HepG2 (cell line): ENCODE measurements at regions not wholly inside any gene's neighbourhood (a gene's known extent, or its start where the extent isn't known, plus 50 kb on each side); places are given as distances from the start of the nearest gene placed in this dataset.

ENCODE experiments used
- ATAC-seq: fragments of 200-7000 bp; cut with Tn5 transposase; 3 replicates; pipeline ENCODE4 v1.9.1; 2020; ENCODE audit warnings: mild to moderate bottlenecking, moderate library complexity
- BruUV-seq: library from RNA; stranded (reverse); fragments of 400-500 nt; replicated peaks from 2 replicates; lab custom pipeline; 2021; lab: Mats Ljungman, UMichigan
- CTCF ChIA-PET: fragments of 300-600 bp; formaldehyde crosslinking; extraction: SDS; loops from one replicate; lab custom pipeline; 2021; ENCODE audit warnings: low total read pairs, inconsistent platforms, low intra/inter-chr PET ratio; lab: Yijun Ruan, JAX
- POLR2A ChIA-PET: fragments of 350-600 bp; sonication (Branson Sonifier 250); formaldehyde crosslinking; loops from one replicate; lab custom pipeline; 2020; ENCODE audit warnings: antibody characterized with exemption, inconsistent platforms; lab: Yijun Ruan, JAX
- DNase-seq: peaks from one replicate; pipeline ENCODE4 v3.0.0-alpha.2; 2015; ENCODE audit warnings: low spot score
- FAIRE-seq: peaks from 3 replicates; lab custom pipeline; 2011; peaks lifted over from hg19 to GRCh38; lab: Jason Lieb, UNC
- H2AFZ ChIP-seq: one replicate; pipeline ENCODE4 v1.6.1; 2011; ENCODE audit warnings: low read length, inconsistent platforms
- H3K27ac ChIP-seq: fragments of 300-600 bp; 3 replicates; pipeline ENCODE4 v1.8.0; 2011; ENCODE audit warnings: mixed run types, mild to moderate bottlenecking, mixed read lengths, low read length, inconsistent platforms; ENCODE audit not compliant: insufficient read depth; ENCODE audit errors: extremely low read length
- H3K27me3 ChIP-seq, 2 experiments: fragments of 200-600 bp in 1 of 2; 2 replicates in 1 of 2; 3 replicates in 1 of 2; pipeline versions ENCODE4 v1.6.0 to v1.8.0; 2011; ENCODE audit warnings: low read length in 2 of 2, mild to moderate bottlenecking in 2 of 2, moderate library complexity in 2 of 2, inconsistent platforms in 1 of 2; ENCODE audit not compliant: insufficient read depth in 2 of 2, control insufficient read depth in 1 of 2
- H3K36me3 ChIP-seq, 2 experiments: fragments of 200-600 bp in 1 of 2; replicated peaks in 1 of 2; 2 replicates in 1 of 2; 3 replicates in 1 of 2; pipeline versions ENCODE4 v1.5.1 to v1.8.0; 2011; ENCODE audit warnings: low read length in 2 of 2, inconsistent platforms in 1 of 2; ENCODE audit not compliant: insufficient read depth in 2 of 2, control insufficient read depth in 1 of 2
- H3K4me1 ChIP-seq: 2 replicates; pipeline ENCODE4 v1.5.1; 2012; ENCODE audit warnings: low read length, inconsistent platforms; ENCODE audit not compliant: insufficient read depth
- H3K4me2 ChIP-seq: 2 replicates; pipeline ENCODE4 v1.6.0; 2011; ENCODE audit warnings: low read depth, low read length, inconsistent platforms
- H3K4me3 ChIP-seq, 3 experiments: fragments of 200-600 bp in 1 of 3; sonication (generic), shearing (Covaris generic) in 1 of 3; replicated peaks in 1 of 3; 2 replicates each; pipeline ENCODE4 v1.5.1; 2011 to 2016; ENCODE audit warnings: low read length in 3 of 3, inconsistent platforms in 2 of 3, low read depth in 2 of 3, mild to moderate bottlenecking in 2 of 3, control low read depth in 1 of 3, mixed read lengths in 1 of 3; ENCODE audit not compliant: insufficient read depth in 1 of 3
- H3K79me2 ChIP-seq: one replicate; pipeline ENCODE4 v1.6.1; 2011; ENCODE audit warnings: low read length, inconsistent platforms; ENCODE audit not compliant: insufficient read depth
- H3K9ac ChIP-seq: 2 replicates; pipeline ENCODE4 v1.6.0; 2011; ENCODE audit warnings: mild to moderate bottlenecking, low read depth, low read length, inconsistent platforms; ENCODE audit not compliant: insufficient read depth
- H3K9me3 ChIP-seq: 2 replicates; pipeline ENCODE4 v1.5.1; 2012; ENCODE audit warnings: mild to moderate bottlenecking, low read length
- H4K20me1 ChIP-seq: 2 replicates; pipeline ENCODE4 v1.6.0; 2011; ENCODE audit warnings: inconsistent platforms, mild to moderate bottlenecking, low read length, moderate library complexity; ENCODE audit not compliant: insufficient read depth
- CENPT ChIP-seq: sonication (generic); formaldehyde crosslinking; IDR thresholded peaks from 2 replicates; pipeline ENCODE4 v1.8.0; 2022; ENCODE audit warnings: low read depth, mild to moderate bottlenecking, moderate library complexity, missing genetic modification reagents
- CREB1 ChIP-seq, 2 experiments: fragments of 450-650 bp in 1 of 2; IDR thresholded peaks; 2 replicates each; pipeline ENCODE4 v1.6.1; 2016 to 2017; ENCODE audit warnings: control low read depth in 1 of 2, mild to moderate bottlenecking in 1 of 2, missing compliant biosample characterization in 1 of 2, missing genetic modification characterization in 1 of 2
- DDIT3 ChIP-seq: sonication (generic); formaldehyde crosslinking; IDR thresholded peaks from 2 replicates; pipeline ENCODE4 v1.4.0; 2020; ENCODE audit warnings: mild to moderate bottlenecking, missing genetic modification reagents
- DNMT1 ChIP-seq: sonication (generic); formaldehyde crosslinking; IDR thresholded peaks from 2 replicates; pipeline ENCODE4 v1.5.1; 2020; ENCODE audit warnings: mild to moderate bottlenecking, missing genetic modification reagents
- FLYWCH1 ChIP-seq: sonication (generic); formaldehyde crosslinking; IDR thresholded peaks from 2 replicates; pipeline ENCODE4 v1.8.1; 2023; ENCODE audit warnings: mild to moderate bottlenecking, missing genetic modification reagents
- PRMT3 ChIP-seq: sonication (generic); formaldehyde crosslinking; IDR thresholded peaks from 2 replicates; pipeline ENCODE4 v1.8.1; 2022; ENCODE audit warnings: low read depth, mild to moderate bottlenecking, moderate library complexity, missing genetic modification reagents, borderline replicate concordance
- SALL2 ChIP-seq: sonication (generic); formaldehyde crosslinking; IDR thresholded peaks from 2 replicates; pipeline ENCODE4 v1.8.1; 2023; ENCODE audit warnings: mild to moderate bottlenecking, missing genetic modification reagents, inconsistent platforms
- SNAPC2 ChIP-seq: sonication (generic); formaldehyde crosslinking; IDR thresholded peaks from 2 replicates; pipeline ENCODE4 v1.8.1; 2022; ENCODE audit warnings: mild to moderate bottlenecking, missing genetic modification reagents
- SP2 ChIP-seq: sonication (generic); formaldehyde crosslinking; IDR thresholded peaks from 2 replicates; pipeline ENCODE4 v1.5.1; 2020; ENCODE audit warnings: mild to moderate bottlenecking, missing genetic modification reagents
- SYNCRIP ChIP-seq: fragments of 200-400 bp; formaldehyde crosslinking; IDR thresholded peaks from 2 replicates; pipeline ENCODE4 v1.6.1; 2018; ENCODE audit warnings: mild to moderate bottlenecking, low read depth, low read length; ENCODE audit not compliant: insufficient read depth
- ZKSCAN5 ChIP-seq: sonication (generic); formaldehyde crosslinking; IDR thresholded peaks from 2 replicates; pipeline ENCODE4 v1.5.1; 2020; ENCODE audit warnings: mild to moderate bottlenecking, missing genetic modification reagents
- ZKSCAN8 ChIP-seq: IDR thresholded peaks from 2 replicates; pipeline ENCODE4 v1.6.1; 2016; ENCODE audit warnings: borderline replicate concordance, missing genetic modification reagents, missing compliant biosample characterization
- ZNF276 ChIP-seq: sonication (generic); formaldehyde crosslinking; IDR thresholded peaks from 2 replicates; pipeline ENCODE4 v1.4.0; 2020; ENCODE audit warnings: mild to moderate bottlenecking, low read depth, missing genetic modification reagents
- ZNF335 ChIP-seq: sonication (generic); formaldehyde crosslinking; IDR thresholded peaks from 2 replicates; pipeline ENCODE4 v1.4.0; 2020; ENCODE audit warnings: missing genetic modification reagents
- ZNF432 ChIP-seq: sonication (generic); formaldehyde crosslinking; IDR thresholded peaks from 2 replicates; pipeline ENCODE4 v1.5.0; 2020; ENCODE audit warnings: missing genetic modification reagents, mild to moderate bottlenecking, borderline replicate concordance
- ZNF710 ChIP-seq: sonication (generic); formaldehyde crosslinking; IDR thresholded peaks from 2 replicates; pipeline ENCODE4 v1.5.0; 2020; ENCODE audit warnings: mild to moderate bottlenecking, missing genetic modification reagents, borderline replicate concordance
- ZNF724P ChIP-seq: sonication (generic); formaldehyde crosslinking; IDR thresholded peaks from 2 replicates; pipeline ENCODE4 v1.8.0; 2022; ENCODE audit warnings: missing genetic modification reagents, borderline replicate concordance
- ZNF746 ChIP-seq: sonication (generic); formaldehyde crosslinking; IDR thresholded peaks from 2 replicates; pipeline ENCODE4 v1.8.0; 2022; ENCODE audit warnings: mild to moderate bottlenecking, missing genetic modification reagents
- ZNF841 ChIP-seq: sonication (generic); formaldehyde crosslinking; IDR thresholded peaks from 2 replicates; pipeline ENCODE4 v1.8.1; 2023; ENCODE audit warnings: missing genetic modification reagents, borderline replicate concordance
- whole genome bisulfite sequencing: methylation state at CpG from one replicate; pipeline ENCODE4 v1.1.6; 2017; ENCODE audit warnings: low lambda C conversion rate; 5-methylcytosine and 5-hydroxymethylcytosine counted together
- in situ Hi-C: cut with HindIII; loops from 2 replicates; pipeline ENCODE4 v1.10.0; 2017; ENCODE audit warnings: low pct_unique_long_range_greater_than_20kb; ENCODE audit not compliant: extremely low pct_ligation_motif_present
- intact Hi-C: fragments of 100-400 bp; cut with micrococcal nuclease; formaldehyde crosslinking; loops from one replicate; pipeline ENCODE4 v1.10.0; 2022; ENCODE audit not compliant: unreplicated experiment

DNA sequence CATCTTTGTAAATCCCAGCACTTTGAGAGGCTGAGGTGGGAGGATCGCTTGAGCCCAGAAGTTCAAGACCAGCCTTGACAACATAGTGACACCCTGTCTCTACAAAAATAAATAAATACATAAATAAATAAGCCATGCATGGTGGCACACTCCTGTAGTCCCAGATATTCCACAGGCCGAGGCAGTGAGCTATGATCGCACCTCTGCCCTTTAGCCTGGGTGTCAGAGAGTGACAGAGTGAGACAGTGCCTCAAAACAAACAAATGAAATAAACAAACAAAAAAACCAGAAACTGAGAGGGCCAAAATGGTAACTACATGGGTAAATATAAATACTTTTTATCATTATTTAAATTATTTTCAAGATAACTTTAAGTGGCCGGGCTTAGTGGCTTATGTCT is 445.4 kb downstream of the ZIC1 start:
- H3K79me2 ChIP-seq: no peaks in the 10 kb centered on the region
- no peak overlapping the region for H3K27ac ChIP-seq
- POLR2A ChIA-PET: no interaction called here
- no peaks in the 10 kb centered on the region for H3K36me3 ChIP-seq
- ATAC-seq (no peak), DNase-seq (no peak), FAIRE-seq (no peak)
- peaks cover 22% of the 10 kb centered on the region for H3K9me3 ChIP-seq
- intact Hi-C loops (no loop called here), in situ Hi-C loops (no loop called here)
- no peak overlapping the region for H3K4me3 ChIP-seq
- H3K27me3 ChIP-seq: no peaks in the 10 kb centered on the region
- H3K9ac ChIP-seq: no peak overlapping the region
- no peak overlapping the region for H3K4me2 ChIP-seq
- H3K4me1 ChIP-seq: no peaks in the 10 kb centered on the region
- WGBS: 26% methylated on average over 4 of the region's 4 CpGs
- no TSS peak for BruUV-seq
- CTCF ChIA-PET: no interaction called here
- no peak overlapping the region for H2AFZ ChIP-seq
- TF ChIP-seq ZNF710 (CRISPR knock-in tag): no peak
- TF ChIP-seq ZNF841 (CRISPR knock-in tag): no peak
- TF ChIP-seq ZNF335 (CRISPR knock-in tag): no peak
- no peak for TF ChIP-seq DDIT3 (CRISPR knock-in tag)
- TF ChIP-seq ZKSCAN5 (CRISPR knock-in tag): no peak
- no peak for TF ChIP-seq SP2 (CRISPR knock-in tag)
- no peak for TF ChIP-seq ZNF432
- no peak for TF ChIP-seq DNMT1 (CRISPR knock-in tag)
- TF ChIP-seq FLYWCH1 (CRISPR knock-in tag): no peak
- no peak for TF ChIP-seq SYNCRIP
- no peak for TF ChIP-seq SALL2 (CRISPR knock-in tag)
- no peak for TF ChIP-seq ZNF276
- no peak for TF ChIP-seq PRMT3 (CRISPR knock-in tag)
- TF ChIP-seq ZKSCAN8 (CRISPR knock-in tag): no peak
- TF ChIP-seq CENPT (CRISPR knock-in tag): no peak
- no peak for TF ChIP-seq SNAPC2 (CRISPR knock-in tag)
- TF ChIP-seq CREB1 (IDR thresholded peaks at IDR 0.05): no peak
- no peak for TF ChIP-seq CREB1 (CRISPR knock-in tag; IDR thresholded peaks at IDR 0.05)
- TF ChIP-seq ZNF746 (CRISPR knock-in tag): no peak
- TF ChIP-seq ZNF724P (CRISPR knock-in tag): no peak
- H4K20me1 ChIP-seq: no peaks in the 10 kb centered on the region
